ENCODE measurements at regions not wholly inside any gene's neighbourhood (a gene's known extent, or its start where the extent isn't known, plus 50 kb on each side); places are given as distances from the start of the nearest gene placed in this dataset.

GRCh38 chr4:38236003-38236402 lies 275.8 kb downstream of the PTTG2 start:
- peaks cover 3% of the 10 kb centered on the region for H3K4me1 Mint-ChIP-seq (ENCODE audit: low read depth)
- H3K27ac Mint-ChIP-seq, result no peak overlapping the region
- no peak for TF ChIP-seq CTCF (IDR thresholded peaks at IDR 0.05)
- H3K27me3 ChIP-seq (ENCODE audit: control insufficient read depth in 1 of 2, insufficient read depth in 2 of 2, low read length in 2 of 2), result no peaks in the 10 kb centered on the region
- DNase-seq, result no peak
- H3K9me3 Mint-ChIP-seq, result no peaks in the 10 kb centered on the region
- ChIA-PET POLR2A (no interaction called here), CTCF (no interaction called here)
- H3K4me3 ChIP-seq (ENCODE audit: low read length), result no peak overlapping the region
- intact Hi-C loops (cut with DNase I, micrococcal nuclease), result loop anchor here in 1 of 2 experiments (10.0 kb wide), 1 partner anchor 1499 kb away; no protein-coding TSS in a partner anchor
- H3K27me3 Mint-ChIP-seq, result no peaks in the 10 kb centered on the region
- H3K4me3 Mint-ChIP-seq, result no peak overlapping the region
- H3K9me3 ChIP-seq (ENCODE audit: control insufficient read depth in 1 of 2, insufficient read depth in 1 of 2, low read length in 2 of 2), result peaks cover 0 to 6% of the 10 kb centered on the region in 2 experiments
- H3K36me3 ChIP-seq (ENCODE audit: insufficient read depth, low read length), result no peaks in the 10 kb centered on the region
- no peak for ATAC-seq (ENCODE audit: poor library complexity)
- H3K27ac ChIP-seq (ENCODE audit: low read depth in 1 of 2, low read length in 2 of 2), result no peak overlapping the region
- H3K36me3 Mint-ChIP-seq (ENCODE audit: low read depth), result no peaks in the 10 kb centered on the region
- no peaks in the 10 kb centered on the region for H3K4me1 ChIP-seq (ENCODE audit: insufficient read depth, low read length)

DNA sequence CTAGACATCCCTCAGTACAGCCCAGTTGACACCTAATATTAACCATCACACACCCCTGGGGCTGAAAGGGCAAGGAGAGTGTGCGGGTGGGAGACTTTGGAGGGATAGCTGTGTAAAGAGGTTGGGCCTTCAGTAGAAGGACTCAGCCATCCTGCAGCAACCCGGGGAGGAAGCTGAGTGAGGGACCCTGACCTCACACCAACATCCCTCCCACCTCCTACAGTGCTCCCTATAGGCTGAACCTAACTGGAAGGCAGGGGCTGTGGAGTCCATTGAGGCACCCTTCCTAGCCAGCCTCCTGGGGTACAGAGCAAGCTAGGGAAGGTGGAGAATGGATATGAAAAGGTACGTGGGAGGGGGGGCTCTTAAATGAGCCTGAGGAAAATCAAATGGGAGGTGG lies 276.3 kb downstream of the PTTG2 start:
- H3K4me1 Mint-ChIP-seq (ENCODE audit: low read depth), result peaks cover 3% of the 10 kb centered on the region
- H3K27ac Mint-ChIP-seq, result no peak overlapping the region
- no peak overlapping the region for H3K4me3 Mint-ChIP-seq
- no peaks in the 10 kb centered on the region for H3K9me3 Mint-ChIP-seq
- H3K27me3 Mint-ChIP-seq, result no peaks in the 10 kb centered on the region
- no peaks in the 10 kb centered on the region for H3K4me1 ChIP-seq (ENCODE audit: insufficient read depth, low read length)
- no peaks in the 10 kb centered on the region for H3K36me3 ChIP-seq (ENCODE audit: insufficient read depth, low read length)
- no peaks in the 10 kb centered on the region for H3K27me3 ChIP-seq (ENCODE audit: control insufficient read depth in 1 of 2, insufficient read depth in 2 of 2, low read length in 2 of 2)
- ChIA-PET CTCF (interaction anchor here (1.9 kb wide), 1 partner anchor 84 kb away, joined by 5 read pairs; no protein-coding TSS in a partner anchor), POLR2A (no interaction called here)
- intact Hi-C loops (cut with DNase I, micrococcal nuclease), result loop anchor here in 1 of 2 experiments (10.0 kb wide), 1 partner anchor 1498 kb away; no protein-coding TSS in a partner anchor
- ATAC-seq (ENCODE audit: poor library complexity) (no peak), DNase-seq (no peak)
- H3K36me3 Mint-ChIP-seq (ENCODE audit: low read depth), result no peaks in the 10 kb centered on the region
- no peak overlapping the region for H3K4me3 ChIP-seq (ENCODE audit: low read length)
- H3K27ac ChIP-seq (ENCODE audit: low read depth in 1 of 2, low read length in 2 of 2), result no peak overlapping the region
- TF ChIP-seq CTCF (IDR thresholded peaks at IDR 0.05), result no peak
- H3K9me3 ChIP-seq (ENCODE audit: control insufficient read depth in 1 of 2, insufficient read depth in 1 of 2, low read length in 2 of 2), result peaks cover 0 to 6% of the 10 kb centered on the region in 2 experiments

DNA sequence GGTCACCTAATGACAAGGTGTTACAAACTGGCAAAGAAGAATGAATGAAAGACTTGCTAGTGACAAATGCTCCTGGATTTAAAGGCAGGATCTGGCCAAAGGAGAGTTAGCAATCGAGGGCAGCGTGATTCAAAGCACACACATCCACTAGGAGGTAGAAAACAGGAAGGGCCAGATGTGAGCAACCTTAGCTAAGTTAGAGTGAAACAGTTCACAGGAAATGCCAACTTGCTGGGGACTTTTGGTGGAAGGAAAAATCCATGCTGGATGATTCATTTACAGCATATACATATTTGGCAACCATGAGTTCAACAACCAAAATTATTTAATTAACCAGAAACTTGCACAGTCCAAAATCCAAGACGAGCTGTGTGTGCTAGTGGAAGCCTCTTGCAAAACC lies 276.9 kb downstream of the PTTG2 start:
- H3K36me3 Mint-ChIP-seq (ENCODE audit: low read depth), result no peaks in the 10 kb centered on the region
- no peak overlapping the region for H3K4me3 Mint-ChIP-seq
- Histone ChIP-seq H3K36me3 (ENCODE audit: insufficient read depth, low read length) (no peaks in the 10 kb centered on the region), H3K4me1 (ENCODE audit: insufficient read depth, low read length) (no peaks in the 10 kb centered on the region), H3K27me3 (ENCODE audit: control insufficient read depth in 1 of 2, insufficient read depth in 2 of 2, low read length in 2 of 2) (no peaks in the 10 kb centered on the region), H3K27ac (ENCODE audit: low read depth in 1 of 2, low read length in 2 of 2) (no peak overlapping the region), H3K4me3 (ENCODE audit: low read length) (no peak overlapping the region), H3K9me3 (ENCODE audit: control insufficient read depth in 1 of 2, insufficient read depth in 1 of 2, low read length in 2 of 2) (peaks cover 0 to 6% of the 10 kb centered on the region in 2 experiments)
- ChIA-PET POLR2A (no interaction called here), CTCF (interaction anchor here (1.9 kb wide), 1 partner anchor 83 kb away, joined by 5 read pairs; no protein-coding TSS in a partner anchor)
- no peaks in the 10 kb centered on the region for H3K9me3 Mint-ChIP-seq
- H3K27me3 Mint-ChIP-seq, result no peaks in the 10 kb centered on the region
- H3K27ac Mint-ChIP-seq, result no peak overlapping the region
- ATAC-seq (ENCODE audit: poor library complexity) (no peak), DNase-seq (peak in 2 of 14 experiments; percentile 21 to 42)
- intact Hi-C loops (cut with DNase I, micrococcal nuclease), result loop anchor here in 1 of 2 experiments (10.0 kb wide), 1 partner anchor 1498 kb away; no protein-coding TSS in a partner anchor
- TF ChIP-seq CTCF (IDR thresholded peaks at IDR 0.05), result no peak
- H3K4me1 Mint-ChIP-seq (ENCODE audit: low read depth), result peaks cover 7% of the 10 kb centered on the region
